ENCODE measurements at regions not wholly inside any gene's neighbourhood (a gene's known extent, or its start where the extent isn't known, plus 50 kb on each side); places are given as distances from the start of the nearest gene placed in this dataset.
"Not testable (repeated sequence)": the region's sequence is repeated elsewhere in the genome, so short reads cannot be mapped to it uniquely, and the experiment has no call there.

GRCh38 chr6:61622601-61623000 is 663.4 kb downstream of the KHDRBS2 start:
- TF ChIP-seq CTCF (IDR thresholded peaks at IDR 0.05), result no peak
- Histone ChIP-seq H3K27ac (no peak overlapping the region), H3K4me3 (no peak overlapping the region), H3K9me3 (peaks cover 0 to 23% of the 10 kb centered on the region in 2 donors), H3K4me1 (no peaks in the 10 kb centered on the region), H3K27me3 (no peaks in the 10 kb centered on the region), H3K36me3 (no peaks in the 10 kb centered on the region)
- ATAC-seq, result no peak
- intact Hi-C loops (cut with DNase I), result no loop called here
- no peak for DNase-seq

GRCh38 chr6:61614119-61614518 is 671.9 kb downstream of the KHDRBS2 start:
- H3K4me1 ChIP-seq, result no peaks in the 10 kb centered on the region
- no peak for TF ChIP-seq CTCF (IDR thresholded peaks at IDR 0.05)
- DNase-seq (no peak), ATAC-seq (no peak)
- H3K27ac ChIP-seq, result no peak overlapping the region
- peaks cover 0 to 18% of the 10 kb centered on the region in 2 donors for H3K9me3 ChIP-seq
- intact Hi-C loops (cut with DNase I), result no loop called here
- no peaks in the 10 kb centered on the region for H3K27me3 ChIP-seq
- no peak overlapping the region for H3K4me3 ChIP-seq
- H3K36me3 ChIP-seq, result no peaks in the 10 kb centered on the region

GRCh38 chr6:61606500-61606899 is 679.5 kb downstream of the KHDRBS2 start:
- peaks cover 0 to 31% of the 10 kb centered on the region in 2 donors for H3K9me3 ChIP-seq
- no peaks in the 10 kb centered on the region for H3K36me3 ChIP-seq
- H3K4me3 ChIP-seq, result no peak overlapping the region
- no peaks in the 10 kb centered on the region for H3K4me1 ChIP-seq
- no peak overlapping the region for H3K27ac ChIP-seq
- no peaks in the 10 kb centered on the region for H3K27me3 ChIP-seq
- DNase-seq (no peak), ATAC-seq (no peak)
- no peak for TF ChIP-seq CTCF (IDR thresholded peaks at IDR 0.05)
- intact Hi-C loops (cut with DNase I), result no loop called here

- peaks cover 0 to 34% of the 10 kb centered on the region in 2 donors for H3K9me3 ChIP-seq
- intact Hi-C loops (cut with DNase I); H3K4me3 ChIP-seq; DNase-seq; H3K27me3 ChIP-seq; H3K36me3 ChIP-seq; ATAC-seq; H3K4me1 ChIP-seq; H3K27ac ChIP-seq: not testable (repeated sequence)
These were observed 680.2 kb downstream of the KHDRBS2 start for GRCh38 chr6:61605851-61606250.

GRCh38 chr6:61602171-61602570 is 683.9 kb downstream of the KHDRBS2 start:
- H3K27ac ChIP-seq; H3K4me1 ChIP-seq; H3K4me3 ChIP-seq; DNase-seq; ATAC-seq; H3K27me3 ChIP-seq; intact Hi-C loops (cut with DNase I); H3K36me3 ChIP-seq: not testable (repeated sequence)
- H3K9me3 ChIP-seq, result peaks cover 0 to 26% of the 10 kb centered on the region in 2 donors

GRCh38 chr6:61592238-61592637 is 693.8 kb downstream of the KHDRBS2 start:
- intact Hi-C loops (cut with DNase I), result no loop called here
- DNase-seq, result no peak
- Histone ChIP-seq H3K27ac (no peak overlapping the region), H3K4me1 (no peaks in the 10 kb centered on the region), H3K9me3 (peaks cover 0 to 14% of the 10 kb centered on the region in 2 donors), H3K27me3 (no peaks in the 10 kb centered on the region), H3K36me3 (no peaks in the 10 kb centered on the region), H3K4me3 (no peak overlapping the region)
- no peak for ATAC-seq
- TF ChIP-seq CTCF (IDR thresholded peaks at IDR 0.05), result no peak

Measured in left lung (tissue), 4 donors.